ENCODE measurements at regions not wholly inside any gene's neighbourhood (a gene's known extent, or its start where the extent isn't known, plus 50 kb on each side); places are given as distances from the start of the nearest gene placed in this dataset.

GRCh38 chr9:4433379-4433778, 56.9 kb upstream of the SLC1A1 start (continued):
- TF ChIP-seq, protein P1, sequence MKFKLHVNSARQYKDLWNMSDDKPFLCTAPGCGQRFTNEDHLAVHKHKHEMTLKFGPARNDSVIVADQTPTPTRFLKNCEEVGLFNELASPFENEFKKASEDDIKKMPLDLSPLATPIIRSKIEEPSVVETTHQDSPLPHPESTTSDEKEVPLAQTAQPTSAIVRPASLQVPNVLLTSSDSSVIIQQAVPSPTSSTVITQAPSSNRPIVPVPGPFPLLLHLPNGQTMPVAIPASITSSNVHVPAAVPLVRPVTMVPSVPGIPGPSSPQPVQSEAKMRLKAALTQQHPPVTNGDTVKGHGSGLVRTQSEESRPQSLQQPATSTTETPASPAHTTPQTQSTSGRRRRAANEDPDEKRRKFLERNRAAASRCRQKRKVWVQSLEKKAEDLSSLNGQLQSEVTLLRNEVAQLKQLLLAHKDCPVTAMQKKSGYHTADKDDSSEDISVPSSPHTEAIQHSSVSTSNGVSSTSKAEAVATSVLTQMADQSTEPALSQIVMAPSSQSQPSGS (IDR thresholded peaks at IDR 0.05; ENCODE audit: low read length) = peak; percentile 52; the same call in 1 of the 2 replicates
- TF ChIP-seq CREM (IDR thresholded peaks at IDR 0.05; ENCODE audit: low read depth) (peak; percentile 28; the same call in 1 of the 2 replicates), JUNB (IDR thresholded peaks at IDR 0.05) (peak; percentile 85)

- CTCF ChIA-PET = interaction anchor here (0.6 to 0.7 kb wide), 2 partner anchors 88 kb away, joined by 3 read pairs; no protein-coding TSS in a partner anchor
- Histone ChIP-seq H3K4me3 (no peak overlapping the region), H3K9me3 (replicated peaks; ENCODE audit: control insufficient read depth, insufficient read depth, low read length) (no peaks in the 10 kb centered on the region; the same call in 2 of the 3 replicates), H3K4me2 (ENCODE audit: control insufficient read depth, insufficient read depth) (no peak overlapping the region), H3K27me3 (replicated peaks in 1 of 2; ENCODE audit: control insufficient read depth in 2 of 2, insufficient read depth in 2 of 2, low read length in 1 of 2) (no peaks in the 10 kb centered on the region), H3K36me3 (ENCODE audit: control insufficient read depth in 2 of 2, insufficient read depth in 2 of 2, low read length in 1 of 2) (no peaks in the 10 kb centered on the region), H3K4me1 (ENCODE audit: control insufficient read depth, insufficient read depth, low read length) (peaks cover 11% of the 10 kb centered on the region), H3K27ac (ENCODE audit: control insufficient read depth, insufficient read depth) (no peak overlapping the region), H3K9ac (ENCODE audit: control insufficient read depth, insufficient read depth, low read length) (no peak overlapping the region), H3K79me2 (ENCODE audit: control insufficient read depth, insufficient read depth, low read length) (no peaks in the 10 kb centered on the region), H2AFZ (ENCODE audit: control insufficient read depth, low read depth, low read length) (no peak overlapping the region), H4K20me1 (ENCODE audit: control insufficient read depth, insufficient read depth) (no peaks in the 10 kb centered on the region)
- 65% methylated on average over 3 of the region's 3 CpGs for WGBS (ENCODE audit: insufficient coverage, insufficient replicate concordance, low lambda C conversion rate, missing lambda C conversion rate)
- FAIRE-seq = no peak
- TF ChIP-seq ZNF384 (IDR thresholded peaks at IDR 0.05; ENCODE audit: borderline replicate concordance, low read depth, low read length) = no peak
- no peak for TF ChIP-seq SUPT20H (IDR thresholded peaks at IDR 0.05; ENCODE audit: borderline replicate concordance, control insufficient read depth, low read depth, low read length)
- no peak for TF ChIP-seq PKNOX1 (IDR thresholded peaks at IDR 0.05)
- TF ChIP-seq HDGF (IDR thresholded peaks at IDR 0.05) = no peak
- TF ChIP-seq CREB1 (IDR thresholded peaks at IDR 0.05; ENCODE audit: low read depth) = no peak
- no peak for TF ChIP-seq ZNF207 (IDR thresholded peaks at IDR 0.05; ENCODE audit: borderline replicate concordance)
- peak; percentile 92 for TF ChIP-seq SPI1 (IDR thresholded peaks at IDR 0.05; ENCODE audit: borderline replicate concordance, insufficient read depth, low read depth, low read length)
- no peak for TF ChIP-seq MTA3 (IDR thresholded peaks at IDR 0.05; ENCODE audit: borderline replicate concordance, low read length)
- TF ChIP-seq ATF3 (IDR thresholded peaks at IDR 0.05; ENCODE audit: borderline replicate concordance, extremely low read depth, low read depth, low read length) = no peak
- peak; percentile 59; the same call in 1 of the 2 replicates for TF ChIP-seq EED (IDR thresholded peaks at IDR 0.05; ENCODE audit: low read depth)
- TF ChIP-seq IKZF1 (conservative IDR thresholded peaks at IDR 0.05) = peak; percentile 45; the same call in 1 of the 2 replicates
- no peak for TF ChIP-seq SRF (IDR thresholded peaks at IDR 0.05; ENCODE audit: low read depth in 2 of 2, low read length in 2 of 2)
- TF ChIP-seq IKZF2 (IDR thresholded peaks at IDR 0.05) = peak in 1 of 2 experiments; percentile 38; a peak in 2 of 4 replicates
- TF ChIP-seq IRF4 (IDR thresholded peaks at IDR 0.05; ENCODE audit: low read depth, low read length) = 0 out of 2 replicates have a peak, but pooled peaks have one; percentile 22
- in situ Hi-C loops (cut with MboI) (no loop called here), intact Hi-C loops (cut with micrococcal nuclease; ENCODE audit: unreplicated experiment) (no loop called here)
- SMC1A ChIA-PET (ENCODE audit: uncharacterized antibody, unreplicated experiment) = interaction anchor here (0.6 to 1.2 kb wide), 2 partner anchors 22 to 119 kb away, joined by 3 read pairs; no protein-coding TSS in a partner anchor
- BruUV-seq (replicated peaks) = no TSS peak
- RAD21 ChIA-PET (ENCODE audit: unreplicated experiment) = interaction anchor here (1.4 kb wide), 1 partner anchor 118 kb away, joined by 9 read pairs; no protein-coding TSS in a partner anchor
- DNase-seq (ENCODE audit: low read depth, low spot score) = no peak
- POLR2A ChIA-PET = interaction anchor here (0.5 kb wide), 1 partner anchor 57 kb away, joined by 3 read pairs; no protein-coding TSS in a partner anchor
- peak; percentile 54 for ATAC-seq
These were observed 59.6 kb upstream of the SLC1A1 start for GRCh38 chr9:4430432-4431261.
